IPS-15b (cell line): ENCODE measurements at regions not wholly inside any gene's neighbourhood (a gene's known extent, or its start where the extent isn't known, plus 50 kb on each side); places are given as distances from the start of the nearest gene placed in this dataset.

Experiments used
- H3K27me3 ChIP-seq: one replicate; pipeline ENCODE4 v1.6.1; 2013; ENCODE audit warnings: low read length; ENCODE audit not compliant: control insufficient read depth, insufficient read depth
- H3K36me3 ChIP-seq: one replicate; pipeline ENCODE4 v1.6.1; 2013; ENCODE audit warnings: low read length; ENCODE audit not compliant: control insufficient read depth, insufficient read depth
- H3K4me1 ChIP-seq: one replicate; pipeline ENCODE4 v1.6.1; 2013; ENCODE audit warnings: mild to moderate bottlenecking, low read length; ENCODE audit not compliant: control insufficient read depth, insufficient read depth
- H3K4me3 ChIP-seq: one replicate; pipeline ENCODE4 v1.5.1; 2013; ENCODE audit warnings: low read depth, low read length
- H3K9ac ChIP-seq: one replicate; pipeline ENCODE4 v1.6.1; 2013; ENCODE audit warnings: low read depth, mild to moderate bottlenecking, low read length
- H3K9me3 ChIP-seq: one replicate; pipeline ENCODE4 v1.6.1; 2013; ENCODE audit warnings: mild to moderate bottlenecking, low read length; ENCODE audit not compliant: control insufficient read depth, insufficient read depth

DNA sequence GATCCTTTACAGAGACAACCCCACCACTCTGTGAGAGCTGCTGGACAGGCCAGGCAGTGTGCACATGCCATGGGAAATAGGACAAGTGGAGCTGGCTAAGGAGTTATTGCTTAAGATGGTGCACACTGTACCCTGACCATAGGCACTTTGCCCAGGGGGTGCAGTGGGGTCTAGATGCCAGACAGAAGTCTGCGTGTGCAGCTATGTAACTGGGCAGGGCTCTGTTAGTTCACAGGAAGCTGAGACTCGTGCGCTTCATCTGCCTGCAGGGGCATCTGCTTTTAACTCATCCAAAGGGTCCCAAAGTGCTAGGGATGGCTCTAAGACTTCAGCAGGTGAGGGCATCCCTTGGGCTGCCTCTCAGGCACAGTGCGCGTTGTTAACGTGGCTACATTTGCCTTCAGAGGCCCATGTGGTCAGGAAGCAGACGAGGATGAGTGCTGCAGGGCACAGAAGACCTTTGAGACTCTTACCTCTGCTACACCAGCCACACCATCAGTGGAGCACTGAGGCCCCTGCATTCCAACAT is 77.7 kb upstream of the GPR26 start:
- no peaks in the 10 kb centered on the region for H3K9me3 ChIP-seq
- peaks cover 6% of the 10 kb centered on the region for H3K27me3 ChIP-seq
- no peak overlapping the region for H3K4me3 ChIP-seq
- no peaks in the 10 kb centered on the region for H3K36me3 ChIP-seq
- peaks cover 3% of the 10 kb centered on the region for H3K4me1 ChIP-seq
- H3K9ac ChIP-seq, result no peak overlapping the region

DNA sequence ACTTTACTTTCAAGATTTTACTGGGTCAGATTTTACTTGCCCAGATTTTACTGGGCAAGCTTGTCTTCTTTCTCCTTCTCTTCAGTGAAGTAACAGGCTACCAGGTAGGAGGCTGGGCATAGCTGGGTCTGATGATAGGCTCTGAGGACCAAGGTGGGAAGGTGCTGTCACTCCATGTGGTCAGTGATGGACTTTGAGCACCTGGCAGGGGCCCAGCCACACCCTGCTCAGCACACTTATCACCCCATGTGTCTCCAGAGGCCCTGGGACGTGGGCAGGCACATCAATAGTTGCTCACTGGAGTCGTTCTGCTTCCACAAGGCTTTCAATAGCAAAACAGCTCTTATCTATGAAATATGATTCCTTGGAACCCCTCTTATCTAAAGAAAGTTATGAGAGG is 70.5 kb upstream of the GPR26 start:
- H3K9ac ChIP-seq, result no peak overlapping the region
- no peaks in the 10 kb centered on the region for H3K4me1 ChIP-seq
- H3K4me3 ChIP-seq, result no peak overlapping the region
- H3K9me3 ChIP-seq, result no peaks in the 10 kb centered on the region
- no peaks in the 10 kb centered on the region for H3K36me3 ChIP-seq
- no peaks in the 10 kb centered on the region for H3K27me3 ChIP-seq

DNA sequence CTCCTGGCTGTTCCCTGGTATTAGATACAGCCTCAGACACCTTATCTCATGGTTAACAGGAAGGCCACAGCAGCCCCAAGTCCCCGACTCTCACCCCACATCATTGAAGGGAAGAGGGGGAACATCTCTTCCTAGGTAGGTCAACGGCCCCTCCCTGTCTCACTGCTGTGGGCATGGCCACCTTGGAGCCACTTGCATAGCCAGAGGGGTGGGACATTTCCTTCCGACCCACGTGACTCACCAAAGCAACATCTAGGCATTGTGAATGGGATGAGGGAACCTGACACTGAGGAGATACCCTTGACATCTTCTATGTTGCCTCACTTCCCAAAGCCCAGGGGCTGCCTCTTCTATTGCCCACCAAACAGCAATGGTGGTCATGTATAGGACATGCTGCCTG is 68.5 kb upstream of the GPR26 start:
- Histone ChIP-seq H3K9ac (no peak overlapping the region), H3K4me1 (no peaks in the 10 kb centered on the region), H3K9me3 (no peaks in the 10 kb centered on the region), H3K4me3 (no peak overlapping the region), H3K27me3 (no peaks in the 10 kb centered on the region), H3K36me3 (no peaks in the 10 kb centered on the region)

DNA sequence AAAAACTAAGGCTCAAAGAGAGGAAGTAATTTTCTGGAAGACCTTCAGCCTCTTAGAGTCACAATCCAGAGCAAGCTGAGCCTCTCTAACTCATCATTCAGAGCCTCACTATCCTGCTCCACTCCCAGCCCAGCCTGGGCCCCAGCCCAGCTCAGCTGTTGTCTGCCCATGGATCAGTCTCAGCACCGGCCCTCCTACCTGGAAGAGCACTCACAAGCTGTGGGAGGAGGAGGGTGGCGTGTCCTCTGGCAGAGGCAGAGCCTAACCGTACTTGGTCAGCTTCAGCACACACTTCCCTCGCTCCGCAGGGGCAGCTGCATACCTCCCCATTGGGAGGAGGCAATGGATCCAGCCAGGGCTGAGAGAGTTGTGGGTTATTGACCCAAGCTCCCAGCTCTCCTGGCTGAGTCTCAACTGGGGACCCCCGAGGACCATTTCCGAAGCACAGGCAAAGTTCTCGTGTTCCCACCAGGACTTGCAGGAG is 66.7 kb upstream of the GPR26 start:
- H3K27me3 ChIP-seq, result no peaks in the 10 kb centered on the region
- H3K36me3 ChIP-seq, result no peaks in the 10 kb centered on the region
- no peak overlapping the region for H3K9ac ChIP-seq
- no peaks in the 10 kb centered on the region for H3K9me3 ChIP-seq
- H3K4me3 ChIP-seq, result no peak overlapping the region
- H3K4me1 ChIP-seq, result no peaks in the 10 kb centered on the region

DNA sequence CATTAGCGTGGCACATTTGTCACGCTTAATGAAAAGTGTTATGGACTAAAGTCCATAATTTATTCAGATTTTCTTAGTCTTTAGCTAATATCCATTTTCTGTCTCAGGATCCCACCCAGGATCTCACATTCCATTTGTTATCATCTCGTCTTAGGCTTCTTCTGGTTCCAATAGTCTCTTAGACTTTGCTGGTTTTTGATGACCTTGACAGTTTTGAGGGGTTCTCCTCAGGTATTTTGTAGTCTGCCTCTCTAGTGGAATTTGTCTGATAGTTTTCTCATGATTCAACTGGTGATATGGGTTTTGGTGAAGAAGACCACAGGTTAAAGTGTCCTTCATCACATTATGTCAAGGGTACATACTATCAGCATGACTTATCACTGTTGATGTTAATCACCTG is 66.0 kb upstream of the GPR26 start:
- Histone ChIP-seq H3K27me3 (no peaks in the 10 kb centered on the region), H3K4me1 (peaks cover under 1% of the 10 kb centered on the region), H3K9ac (no peak overlapping the region), H3K9me3 (no peaks in the 10 kb centered on the region), H3K36me3 (no peaks in the 10 kb centered on the region), H3K4me3 (no peak overlapping the region)

DNA sequence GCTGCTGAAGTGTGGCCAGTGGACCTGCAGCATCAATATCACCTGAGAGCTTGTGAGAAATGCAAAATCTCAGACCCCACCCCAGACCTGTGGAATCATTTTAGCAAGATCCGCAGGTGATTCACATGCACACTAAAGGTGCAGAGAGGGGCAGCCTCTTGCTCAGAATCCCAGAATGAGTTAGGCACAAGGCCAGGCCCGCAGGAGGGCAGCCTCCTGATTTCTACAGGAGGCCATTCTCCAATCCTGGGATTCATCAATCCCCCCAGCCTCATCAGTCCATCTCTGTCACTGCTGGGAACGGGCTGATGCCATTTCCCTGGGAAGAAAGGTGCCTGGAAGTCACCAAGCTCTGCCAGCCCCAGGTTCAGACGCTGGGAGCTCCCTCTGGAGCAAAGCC is 63.0 kb upstream of the GPR26 start:
- H3K9me3 ChIP-seq, result no peaks in the 10 kb centered on the region

DNA sequence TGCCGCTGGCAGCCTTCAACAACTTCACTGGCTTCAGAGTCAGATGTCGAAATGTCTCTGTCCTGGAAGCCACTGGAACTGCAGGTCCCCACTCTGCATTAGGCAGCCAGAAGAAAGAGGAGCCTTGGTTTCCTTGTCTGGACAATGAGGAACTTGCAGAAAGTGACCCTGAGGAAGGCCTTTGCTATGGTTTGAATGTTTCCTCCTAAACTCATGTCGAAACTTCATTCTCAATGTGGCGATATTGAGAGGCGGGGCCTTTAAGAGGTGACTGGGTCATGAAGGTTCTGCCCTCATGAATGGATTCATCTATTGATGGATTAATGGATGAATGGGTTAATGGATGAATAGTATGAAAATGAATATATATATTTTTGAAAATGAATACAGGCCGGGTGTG is 61.6 kb upstream of the GPR26 start:
- Histone ChIP-seq H3K36me3 (no peaks in the 10 kb centered on the region), H3K9ac (no peak overlapping the region), H3K4me3 (no peak overlapping the region), H3K27me3 (no peaks in the 10 kb centered on the region), H3K9me3 (no peaks in the 10 kb centered on the region), H3K4me1 (peaks cover 31% of the 10 kb centered on the region)

More for the DNA sequence above, 63.0 kb upstream of the GPR26 start:
- Histone ChIP-seq H3K9ac (no peak overlapping the region), H3K4me1 (peaks cover 23% of the 10 kb centered on the region), H3K27me3 (no peaks in the 10 kb centered on the region), H3K36me3 (no peaks in the 10 kb centered on the region), H3K4me3 (no peak overlapping the region)

DNA sequence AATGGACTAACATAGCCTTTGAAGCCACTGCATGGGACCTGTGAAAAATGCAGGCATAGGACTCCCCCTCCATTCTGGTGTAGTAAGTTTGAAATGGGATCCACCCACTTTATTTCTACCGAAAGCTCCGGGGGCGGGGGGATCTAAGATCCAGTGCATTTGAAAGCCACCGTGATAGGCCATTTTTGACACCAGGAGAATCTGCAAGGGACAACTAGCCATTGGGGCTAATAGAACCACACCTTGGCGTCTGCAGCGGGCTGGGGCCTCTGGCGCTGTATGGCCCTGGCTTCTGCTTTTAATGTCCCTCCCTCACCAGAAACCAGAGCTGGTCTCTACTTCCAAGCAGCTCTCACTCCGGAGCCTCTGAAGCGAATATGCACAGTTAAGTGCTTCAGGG is 60.1 kb upstream of the GPR26 start:
- Histone ChIP-seq H3K9ac (no peak overlapping the region), H3K9me3 (no peaks in the 10 kb centered on the region), H3K4me3 (no peak overlapping the region), H3K27me3 (no peaks in the 10 kb centered on the region), H3K36me3 (no peaks in the 10 kb centered on the region), H3K4me1 (peaks cover 34% of the 10 kb centered on the region)

DNA sequence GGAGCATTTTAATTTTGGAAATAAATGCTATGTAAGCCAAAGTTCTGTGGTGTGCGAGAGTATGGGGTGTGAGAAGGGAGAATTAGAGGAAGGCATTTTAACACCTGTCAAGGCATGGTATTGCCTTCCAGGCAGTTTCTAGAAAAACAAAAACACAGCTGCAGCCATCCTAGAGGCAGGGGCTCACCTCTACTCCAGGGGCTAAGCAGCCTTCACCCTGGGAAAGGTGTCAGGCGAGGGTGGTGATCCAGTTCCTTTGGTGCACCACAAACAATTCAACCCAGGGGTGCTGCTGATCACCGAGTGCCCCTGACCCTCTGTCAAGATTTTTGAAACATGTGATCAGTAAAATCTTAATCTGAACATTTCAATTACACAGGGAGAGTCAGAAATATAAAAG is 59.2 kb upstream of the GPR26 start:
- no peaks in the 10 kb centered on the region for H3K9me3 ChIP-seq
- H3K27me3 ChIP-seq, result no peaks in the 10 kb centered on the region
- no peaks in the 10 kb centered on the region for H3K36me3 ChIP-seq
- no peak overlapping the region for H3K4me3 ChIP-seq
- peaks cover 34% of the 10 kb centered on the region for H3K4me1 ChIP-seq
- H3K9ac ChIP-seq, result no peak overlapping the region

DNA sequence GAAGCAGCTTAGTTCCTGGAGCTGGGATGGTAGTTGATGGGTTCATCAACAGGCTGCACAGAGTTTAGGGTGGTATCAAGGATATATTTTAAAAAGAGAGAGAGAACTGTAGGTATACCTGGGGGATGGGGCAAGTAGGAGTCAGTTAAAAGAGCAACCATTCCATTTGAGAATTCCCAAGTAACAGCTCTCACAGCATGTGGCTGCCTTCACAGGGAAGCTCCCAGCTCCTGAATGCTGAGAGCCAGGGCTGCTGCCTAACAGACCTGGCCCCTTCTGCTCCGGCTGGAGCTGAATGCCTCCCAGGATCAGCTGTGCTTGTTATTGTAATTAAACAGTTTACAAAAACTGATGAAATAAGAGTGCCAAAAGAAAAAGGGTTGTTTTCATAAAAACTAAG is 58.8 kb upstream of the GPR26 start:
- no peaks in the 10 kb centered on the region for H3K9me3 ChIP-seq
- H3K4me1 ChIP-seq, result peaks cover 34% of the 10 kb centered on the region
- no peak overlapping the region for H3K4me3 ChIP-seq
- no peaks in the 10 kb centered on the region for H3K36me3 ChIP-seq
- no peak overlapping the region for H3K9ac ChIP-seq
- no peaks in the 10 kb centered on the region for H3K27me3 ChIP-seq

DNA sequence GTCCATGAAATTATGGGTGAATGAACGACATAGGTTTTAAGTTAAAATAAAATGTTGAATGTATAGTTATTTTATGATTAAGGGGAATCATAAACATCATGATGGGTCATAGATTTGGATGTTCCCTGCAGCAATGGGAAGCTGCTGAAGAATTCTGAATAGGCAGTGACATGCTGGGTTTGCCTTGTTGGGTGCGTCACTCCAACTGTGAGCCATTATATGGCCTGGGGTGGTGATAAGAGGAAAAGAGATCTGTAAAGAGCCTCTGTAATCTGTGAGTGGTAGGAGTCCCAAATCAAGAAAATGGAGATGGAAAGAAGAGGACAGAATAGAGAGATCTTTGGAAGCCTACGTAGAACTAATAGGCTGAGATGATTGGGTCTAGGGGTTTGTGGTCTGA is 58.1 kb upstream of the GPR26 start:
- H3K27me3 ChIP-seq, result no peaks in the 10 kb centered on the region
- H3K4me1 ChIP-seq, result peaks cover 34% of the 10 kb centered on the region
- no peaks in the 10 kb centered on the region for H3K36me3 ChIP-seq
- H3K9me3 ChIP-seq, result no peaks in the 10 kb centered on the region
- H3K9ac ChIP-seq, result no peak overlapping the region
- no peak overlapping the region for H3K4me3 ChIP-seq

DNA sequence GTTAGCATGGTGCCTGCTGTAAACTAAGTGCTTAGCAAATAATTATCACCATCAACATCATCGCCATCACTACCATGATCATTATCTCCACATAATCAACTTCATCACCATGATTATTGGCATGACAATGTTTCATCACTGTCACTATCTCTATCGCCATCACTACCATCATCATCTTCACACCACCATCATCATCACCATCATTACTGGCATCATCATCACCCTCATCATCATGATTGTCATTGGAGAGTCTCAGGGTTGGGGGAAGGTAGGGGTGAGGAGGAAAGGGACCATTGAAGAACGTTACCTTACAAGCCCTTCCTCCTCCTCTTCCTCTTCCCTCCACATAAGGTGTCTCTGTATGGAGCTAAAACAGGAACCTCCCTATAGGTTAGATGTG is 54.9 kb upstream of the GPR26 start:
- Histone ChIP-seq H3K36me3 (no peaks in the 10 kb centered on the region), H3K27me3 (no peaks in the 10 kb centered on the region), H3K4me1 (peaks cover 22% of the 10 kb centered on the region), H3K4me3 (no peak overlapping the region), H3K9ac (no peak overlapping the region), H3K9me3 (no peaks in the 10 kb centered on the region)
